ENCODE measurements at regions not wholly inside any gene's neighbourhood (a gene's known extent, or its start where the extent isn't known, plus 50 kb on each side); places are given as distances from the start of the nearest gene placed in this dataset.

- no peak for TF ChIP-seq CTCF (conservative IDR thresholded peaks at IDR 0.05; ENCODE audit: low read depth, low read length)
- TF ChIP-seq EZH2 (IDR thresholded peaks at IDR 0.05; ENCODE audit: borderline replicate concordance, low read depth, low read length, poor library complexity, severe bottlenecking) = no peak
Observed at GRCh38 chr9:89917861-89918260, 313.0 kb downstream of the GADD45G start.
